GM13976 (cell line): ENCODE measurements at regions not wholly inside any gene's neighbourhood (a gene's known extent, or its start where the extent isn't known, plus 50 kb on each side); places are given as distances from the start of the nearest gene placed in this dataset.

Experiments
- DNase-seq: peaks from one replicate; pipeline ENCODE4 v3.0.0; 2012; ENCODE audit warnings: low spot score
- in situ Hi-C: fragments of 300-500 bp; cut with MboI; formaldehyde crosslinking; loops from one replicate; pipeline ENCODE4 v1.12.0; 2022; ENCODE audit warnings: low sequenced_read_pairs, mixed read lengths, inconsistent platforms; ENCODE audit not compliant: unreplicated experiment
- TF ChIP-seq, protein P1 (sequence below): IDR thresholded peaks from 2 replicates; pipeline ENCODE4 v1.5.1; 2012; ENCODE audit warnings: borderline replicate concordance, mild to moderate bottlenecking; ENCODE audit not compliant: insufficient read depth; ENCODE audit errors: extremely low read depth, missing control alignments, control extremely low read depth

DNA sequence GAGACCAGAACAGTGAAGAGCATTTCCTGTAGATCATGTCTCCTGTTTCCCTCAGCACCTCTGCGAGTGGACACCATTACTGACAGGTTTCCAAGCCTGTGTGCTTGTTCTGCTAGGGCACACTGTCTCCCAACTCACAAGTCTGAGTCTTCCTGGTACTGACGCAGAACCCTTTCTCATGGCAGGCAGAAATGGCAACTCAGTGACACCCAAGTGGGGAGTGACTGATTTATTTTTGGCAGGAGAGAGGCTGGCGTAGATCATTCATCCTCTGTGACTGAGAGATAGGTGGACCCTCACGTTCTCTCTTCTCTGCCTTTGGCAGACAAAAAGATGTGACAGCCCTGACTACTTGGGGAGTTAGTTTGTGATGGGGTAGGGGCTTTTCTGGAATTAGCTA is 183.4 kb downstream of the RFC3 start:
- DNase-seq: no peak
- in situ Hi-C loops: no loop called here
- TF ChIP-seq, protein P1, sequence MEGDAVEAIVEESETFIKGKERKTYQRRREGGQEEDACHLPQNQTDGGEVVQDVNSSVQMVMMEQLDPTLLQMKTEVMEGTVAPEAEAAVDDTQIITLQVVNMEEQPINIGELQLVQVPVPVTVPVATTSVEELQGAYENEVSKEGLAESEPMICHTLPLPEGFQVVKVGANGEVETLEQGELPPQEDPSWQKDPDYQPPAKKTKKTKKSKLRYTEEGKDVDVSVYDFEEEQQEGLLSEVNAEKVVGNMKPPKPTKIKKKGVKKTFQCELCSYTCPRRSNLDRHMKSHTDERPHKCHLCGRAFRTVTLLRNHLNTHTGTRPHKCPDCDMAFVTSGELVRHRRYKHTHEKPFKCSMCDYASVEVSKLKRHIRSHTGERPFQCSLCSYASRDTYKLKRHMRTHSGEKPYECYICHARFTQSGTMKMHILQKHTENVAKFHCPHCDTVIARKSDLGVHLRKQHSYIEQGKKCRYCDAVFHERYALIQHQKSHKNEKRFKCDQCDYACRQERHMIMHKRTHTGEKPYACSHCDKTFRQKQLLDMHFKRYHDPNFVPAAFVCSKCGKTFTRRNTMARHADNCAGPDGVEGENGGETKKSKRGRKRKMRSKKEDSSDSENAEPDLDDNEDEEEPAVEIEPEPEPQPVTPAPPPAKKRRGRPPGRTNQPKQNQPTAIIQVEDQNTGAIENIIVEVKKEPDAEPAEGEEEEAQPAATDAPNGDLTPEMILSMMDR: no peak

DNA sequence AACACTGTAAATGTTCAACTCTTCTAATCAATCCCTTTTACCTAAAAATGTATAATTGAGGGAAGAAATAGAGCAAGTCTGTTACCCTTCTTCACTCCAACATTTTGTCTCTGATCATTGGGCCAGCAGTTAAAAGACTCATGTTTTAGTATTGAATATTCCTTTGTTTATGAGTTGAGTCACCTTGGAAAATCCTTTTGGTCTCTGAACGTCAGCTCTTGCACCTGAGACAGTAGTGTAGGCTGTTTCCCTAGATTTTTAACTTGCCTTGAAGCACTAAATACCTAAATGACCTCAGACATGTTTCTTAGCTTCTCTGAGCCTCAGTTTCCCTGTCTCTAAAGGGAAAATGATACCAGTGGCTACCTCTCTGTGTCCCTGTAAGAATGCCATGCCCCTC is 184.2 kb downstream of the RFC3 start:
- TF ChIP-seq, protein P1: no peak
- in situ Hi-C loops: no loop called here
- DNase-seq: no peak

- TF ChIP-seq, protein P1: no peak
- in situ Hi-C loops: no loop called here
- DNase-seq: no peak
Measured at GRCh38 chr13:34002924-34003323, 185.0 kb downstream of the RFC3 start.

GRCh38 chr13:34003656-34004055 is 185.7 kb downstream of the RFC3 start:
- DNase-seq: no peak
- in situ Hi-C loops: no loop called here
- TF ChIP-seq, protein P1: no peak

- in situ Hi-C loops: no loop called here
- no peak for DNase-seq
- TF ChIP-seq, protein P1: no peak
Measured at GRCh38 chr13:34004676-34005075, 186.7 kb downstream of the RFC3 start.

- DNase-seq: no peak
- TF ChIP-seq, protein P1: no peak
Measured at GRCh38 chr13:34006011-34006410, 188.1 kb downstream of the RFC3 start.

DNA sequence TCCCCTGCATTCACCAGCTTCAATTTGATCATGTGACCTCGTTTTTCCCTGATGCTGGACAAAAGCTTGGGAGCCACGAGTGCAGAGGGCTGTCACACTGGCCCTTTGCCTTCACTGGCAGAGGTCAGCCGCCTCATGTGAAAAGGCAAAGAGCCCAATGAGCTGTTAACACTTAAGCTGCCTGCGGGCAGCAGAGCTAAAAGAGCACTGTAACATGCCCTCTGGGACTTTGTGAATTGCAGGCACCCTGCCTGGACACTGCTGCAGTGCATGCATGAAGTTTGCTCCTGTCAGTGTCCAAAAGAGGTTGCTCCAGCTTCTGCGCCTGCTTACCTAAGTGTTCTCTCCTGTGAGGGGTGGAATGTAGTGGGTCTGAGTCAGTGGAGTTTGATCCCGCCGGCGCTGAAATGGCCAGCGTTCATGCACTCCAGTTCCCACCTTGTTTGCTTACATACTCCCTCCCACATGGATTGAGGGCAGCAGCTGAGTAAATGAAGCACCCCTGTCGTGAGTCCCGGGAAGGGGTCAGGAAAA is 193.7 kb downstream of the RFC3 start:
- in situ Hi-C loops: no loop called here
- no peak for DNase-seq
- TF ChIP-seq, protein P1: no peak

More at GRCh38 chr13:34006011-34006410, 188.1 kb downstream of the RFC3 start:
- in situ Hi-C loops: no loop called here
